GM06990 (cell line): ENCODE measurements at regions not wholly inside any gene's neighbourhood (a gene's known extent, or its start where the extent isn't known, plus 50 kb on each side); places are given as distances from the start of the nearest gene placed in this dataset.

Source experiments
- DNase-seq: peaks from one replicate; pipeline ENCODE4 v3.0.0-alpha.2; 2011; ENCODE audit not compliant: insufficient read length; ENCODE audit errors: extremely low read depth
- H3K27me3 ChIP-seq: replicated peaks from 2 replicates; pipeline ENCODE4 v1.6.0; 2011; ENCODE audit warnings: low read length; ENCODE audit not compliant: control insufficient read depth, insufficient read depth
- H3K36me3 ChIP-seq: 2 replicates; pipeline ENCODE4 v1.5.1; 2011; ENCODE audit warnings: low read length; ENCODE audit not compliant: control insufficient read depth, insufficient read depth
- H3K4me3 ChIP-seq: replicated peaks from 2 replicates; pipeline ENCODE4 v1.5.1; 2011; ENCODE audit warnings: low read depth, mild to moderate bottlenecking, control low read depth, low read length
- CTCF ChIP-seq: IDR thresholded peaks from 2 replicates; pipeline ENCODE4 v1.5.1; 2011; ENCODE audit warnings: low read length, control low read depth, mild to moderate bottlenecking, inconsistent platforms; ENCODE audit not compliant: insufficient read depth, poor library complexity, severe bottlenecking

- Histone ChIP-seq H3K36me3 (no peaks in the 10 kb centered on the region), H3K4me3 (no peak overlapping the region), H3K27me3 (no peaks in the 10 kb centered on the region)
- TF ChIP-seq CTCF: no peak
- DNase-seq: no peak
Observed at GRCh38 chr5:38737976-38738375, 107.8 kb upstream of the OSMR start.

- H3K4me3 ChIP-seq: no peak overlapping the region
- DNase-seq: no peak
Observed at GRCh38 chr5:38739011-38739704, 106.7 kb upstream of the OSMR start.

GRCh38 chr5:38739705-38740045, 106.1 kb upstream of the OSMR start:
- DNase-seq: no peak
- Histone ChIP-seq H3K27me3 (no peaks in the 10 kb centered on the region), H3K36me3 (no peaks in the 10 kb centered on the region), H3K4me3 (no peak overlapping the region)
- TF ChIP-seq CTCF: no peak

More at GRCh38 chr5:38739011-38739704, 106.7 kb upstream of the OSMR start:
- no peak for TF ChIP-seq CTCF
- Histone ChIP-seq H3K27me3 (no peaks in the 10 kb centered on the region), H3K36me3 (no peaks in the 10 kb centered on the region)

- DNase-seq: no peak
- no peak for TF ChIP-seq CTCF
Observed at GRCh38 chr5:38742821-38743220, 103.0 kb upstream of the OSMR start.

GRCh38 chr5:38743562-38743961, 102.2 kb upstream of the OSMR start:
- H3K27me3 ChIP-seq: no peaks in the 10 kb centered on the region; the same call in none of the 2 replicates
- no peak overlapping the region for H3K4me3 ChIP-seq
- H3K36me3 ChIP-seq: no peaks in the 10 kb centered on the region
- no peak for DNase-seq
- TF ChIP-seq CTCF: no peak

More at GRCh38 chr5:38742821-38743220, 103.0 kb upstream of the OSMR start:
- H3K4me3 ChIP-seq: no peak overlapping the region
- H3K27me3 ChIP-seq: no peaks in the 10 kb centered on the region; the same call in none of the 2 replicates
- no peaks in the 10 kb centered on the region for H3K36me3 ChIP-seq
